NOMO-1 treated with DMSO at 0.1 percent for 48 hours (cell line): ENCODE measurements at regions not wholly inside any gene's neighbourhood (a gene's known extent, or its start where the extent isn't known, plus 50 kb on each side); places are given as distances from the start of the nearest gene placed in this dataset.
"Not testable (repeated sequence)": the region's sequence is repeated elsewhere in the genome, so short reads cannot be mapped to it uniquely, and the experiment has no call there.

Experiments
- DNase-seq: peaks from one replicate; lab custom pipeline; 2025; ENCODE audit not compliant: unreplicated experiment; lab: John Stamatoyannopoulos, UW

- DNase-seq, result no peak
These were observed 483.9 kb downstream of the AACS start for GRCh38 chr12:125549171-125549570.

- DNase-seq, result no peak
These were observed 484.6 kb downstream of the AACS start for GRCh38 chr12:125549836-125550235.

- no peak for DNase-seq
These were observed 487.1 kb downstream of the AACS start for GRCh38 chr12:125552295-125552694.

GRCh38 chr12:125561008-125561407 lies 495.8 kb downstream of the AACS start:
- DNase-seq, result not testable (repeated sequence)

DNA sequence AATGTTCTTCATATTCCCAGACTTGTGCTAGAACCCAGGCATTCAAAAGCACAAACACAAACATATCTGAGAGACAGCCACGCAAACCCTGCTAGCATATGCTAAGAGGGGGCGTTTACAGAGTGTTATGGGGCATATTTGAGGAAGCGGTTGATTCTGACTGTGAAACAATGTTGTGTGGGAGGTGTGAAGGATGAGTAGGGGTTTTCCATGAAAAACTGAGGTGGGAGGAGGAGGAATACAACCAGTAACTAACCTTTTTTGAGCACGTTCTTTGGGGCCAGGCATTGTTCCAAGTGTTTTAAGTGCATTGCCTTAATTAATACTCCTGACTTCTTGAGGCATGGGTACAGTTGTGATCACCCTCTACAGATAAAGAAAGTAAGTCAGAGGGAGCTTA lies 499.5 kb downstream of the AACS start:
- DNase-seq, result no peak

DNA sequence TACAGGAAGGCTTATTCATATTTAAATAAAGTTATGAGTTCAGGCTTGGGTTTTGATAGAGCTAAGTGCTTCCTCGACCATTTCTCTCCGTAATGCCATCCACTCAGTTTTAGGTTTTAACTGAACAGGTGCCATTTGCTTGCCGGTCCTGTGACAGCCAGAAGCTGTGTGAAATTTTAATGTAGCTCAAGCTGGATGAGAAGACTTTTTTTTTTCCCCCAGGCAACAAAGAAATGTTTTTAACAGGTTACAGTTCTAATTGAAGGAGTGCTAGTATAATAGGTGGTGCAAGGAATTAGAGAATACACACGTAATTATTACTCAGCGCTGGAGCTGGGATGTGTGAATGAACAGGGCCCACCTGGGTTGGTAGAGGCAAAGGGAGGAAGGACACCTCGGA lies 502.3 kb downstream of the AACS start:
- DNase-seq, result no peak

GRCh38 chr12:125568306-125568705 lies 503.1 kb downstream of the AACS start:
- DNase-seq, result no peak

- no peak for DNase-seq
These were observed 508.0 kb downstream of the AACS start for GRCh38 chr12:125573271-125573670.

GRCh38 chr12:125577334-125577733 lies 512.1 kb downstream of the AACS start:
- no peak for DNase-seq

DNA sequence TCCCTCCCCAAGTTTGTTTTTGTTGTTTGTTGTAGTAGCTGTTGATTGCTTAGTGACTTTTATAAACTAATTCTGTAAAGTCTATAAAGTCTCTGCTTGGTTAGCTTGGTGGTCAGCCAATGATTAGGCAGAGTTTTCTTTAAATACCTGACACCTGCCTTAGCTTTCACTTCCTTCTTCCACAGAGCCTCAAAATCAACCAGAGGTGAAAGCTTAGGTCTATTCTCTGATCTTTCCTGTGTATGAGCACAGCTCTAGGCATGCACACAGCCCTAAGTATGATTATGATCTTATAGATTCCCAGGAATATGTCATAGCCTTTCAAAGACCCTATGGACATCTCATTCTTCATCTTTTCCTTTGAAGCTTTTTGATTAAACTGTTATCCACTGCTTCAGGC lies 514.7 kb downstream of the AACS start:
- no peak for DNase-seq

DNA sequence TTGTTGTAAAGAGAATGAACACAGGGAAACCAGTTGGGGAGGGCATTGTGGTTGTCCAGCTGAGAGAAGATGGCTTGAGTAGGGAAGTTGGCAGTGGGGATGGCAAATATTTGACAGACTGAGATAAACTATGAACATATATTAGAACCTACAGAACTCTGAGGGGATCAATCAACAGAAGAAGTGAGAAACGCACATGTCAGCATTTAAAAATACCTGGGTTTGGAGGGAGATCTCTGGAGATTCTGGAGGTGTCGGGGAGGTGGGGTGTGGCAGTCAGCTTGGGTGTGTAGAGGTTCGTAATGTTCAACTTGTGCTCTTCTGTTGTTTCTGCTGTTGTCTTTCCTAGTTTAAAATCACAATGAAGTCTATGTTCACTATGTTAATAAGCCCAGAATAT lies 517.8 kb downstream of the AACS start:
- no peak for DNase-seq

DNA sequence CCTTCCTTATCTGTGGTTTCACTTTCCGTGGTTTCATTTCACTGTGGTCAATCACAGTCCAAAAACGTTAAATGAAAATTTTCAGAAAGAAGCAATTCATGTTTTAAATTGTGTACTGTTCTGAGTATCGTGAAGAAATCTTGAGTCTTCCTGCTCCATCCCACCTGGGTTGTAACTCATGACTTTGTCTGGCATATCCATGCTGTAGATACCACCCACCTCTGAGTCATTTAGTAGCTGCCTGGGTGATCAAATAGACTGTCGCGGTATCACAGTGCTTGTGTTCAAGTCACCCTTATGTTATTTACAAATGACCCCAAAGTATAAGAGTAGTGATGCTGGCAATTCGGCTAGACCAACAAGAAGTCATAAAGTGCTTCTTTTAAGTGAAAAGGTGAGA lies 521.2 kb downstream of the AACS start:
- DNase-seq, result no peak

- DNase-seq, result no peak
These were observed 528.0 kb downstream of the AACS start for GRCh38 chr12:125593269-125593668.

DNA sequence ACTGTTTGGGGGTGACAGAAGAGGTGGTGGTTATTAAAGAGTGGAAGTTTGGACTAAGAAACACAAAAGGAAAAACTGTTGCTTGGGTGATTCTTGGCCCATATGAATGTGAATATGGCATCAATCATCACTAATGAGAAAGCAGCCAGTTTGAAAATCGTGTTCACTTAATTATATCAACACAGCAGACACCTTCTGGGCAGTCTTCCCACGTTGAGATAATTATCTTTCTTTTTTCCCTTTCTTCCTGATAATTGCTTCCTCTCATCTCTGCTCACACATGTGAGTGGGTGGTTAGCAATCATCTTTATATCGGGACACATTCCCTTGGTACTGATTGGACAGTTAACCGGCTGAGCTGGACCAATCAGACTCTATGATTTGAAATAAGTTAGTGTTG lies 539.7 kb downstream of the AACS start:
- DNase-seq, result no peak

DNA sequence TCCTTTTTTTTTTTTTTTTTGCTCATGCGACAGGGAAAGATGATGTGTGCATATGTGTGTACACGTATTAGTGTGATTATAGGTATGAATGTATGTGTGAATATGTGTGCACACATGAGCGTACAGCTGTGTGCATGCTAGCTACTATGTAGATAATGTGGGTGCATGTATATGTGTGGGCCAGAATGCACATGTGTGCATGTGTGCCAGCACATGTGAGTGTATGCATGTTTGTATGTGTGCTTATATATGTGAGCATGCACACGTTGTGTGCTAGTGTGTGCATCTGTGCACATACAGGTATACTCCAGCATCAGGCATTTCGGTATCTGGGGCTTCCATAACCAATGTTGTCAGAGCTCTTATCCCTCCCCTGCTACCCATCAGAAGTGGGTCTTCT lies 541.1 kb downstream of the AACS start:
- DNase-seq, result no peak

- no peak for DNase-seq
These were observed 545.1 kb downstream of the AACS start for GRCh38 chr12:125610292-125610691.

DNA sequence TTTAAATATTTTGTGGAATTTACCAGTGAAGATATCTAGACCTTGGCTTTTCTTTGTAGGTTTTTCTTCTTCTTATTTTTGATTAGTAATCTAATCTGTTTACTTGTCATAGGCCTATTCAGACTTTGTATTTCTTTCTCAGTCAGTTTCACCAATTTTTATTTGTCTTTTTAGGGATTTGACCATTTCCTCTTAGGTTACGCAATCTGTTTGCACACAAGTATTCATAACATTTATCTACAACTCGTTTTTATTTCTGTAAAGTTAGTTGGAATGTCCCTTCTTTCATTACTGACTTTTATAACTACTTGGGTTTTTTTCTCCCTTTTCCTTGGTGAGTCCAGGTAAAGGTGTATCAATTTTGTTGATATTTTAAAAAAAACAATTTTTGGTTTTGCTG lies 545.7 kb downstream of the AACS start:
- DNase-seq, result no peak

GRCh38 chr12:125614058-125614457 lies 548.8 kb downstream of the AACS start:
- DNase-seq, result no peak

GRCh38 chr12:125619723-125620122 lies 554.5 kb downstream of the AACS start:
- no peak for DNase-seq

DNA sequence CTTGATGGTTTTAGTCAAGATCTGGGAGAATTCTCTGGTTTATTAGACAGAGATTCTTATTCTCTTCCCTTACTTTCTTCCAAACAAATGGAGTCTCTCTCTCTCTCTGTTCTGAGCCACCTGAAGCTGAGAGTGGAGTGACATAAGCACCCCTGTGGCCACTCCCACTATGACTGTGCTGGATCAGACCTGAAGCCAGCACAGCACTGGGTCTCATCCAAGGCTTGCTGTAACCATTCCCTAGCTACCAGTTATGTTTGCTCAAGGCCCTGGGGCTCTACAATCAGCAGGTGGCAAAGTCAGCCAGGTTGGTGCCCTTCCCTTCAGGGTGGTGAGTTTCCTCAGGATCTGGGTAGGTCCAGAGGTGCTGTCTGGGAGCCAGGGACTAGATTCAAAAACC lies 568.5 kb downstream of the AACS start:
- no peak for DNase-seq

GRCh38 chr12:125634813-125635212 lies 569.6 kb downstream of the AACS start:
- DNase-seq, result no peak

DNA sequence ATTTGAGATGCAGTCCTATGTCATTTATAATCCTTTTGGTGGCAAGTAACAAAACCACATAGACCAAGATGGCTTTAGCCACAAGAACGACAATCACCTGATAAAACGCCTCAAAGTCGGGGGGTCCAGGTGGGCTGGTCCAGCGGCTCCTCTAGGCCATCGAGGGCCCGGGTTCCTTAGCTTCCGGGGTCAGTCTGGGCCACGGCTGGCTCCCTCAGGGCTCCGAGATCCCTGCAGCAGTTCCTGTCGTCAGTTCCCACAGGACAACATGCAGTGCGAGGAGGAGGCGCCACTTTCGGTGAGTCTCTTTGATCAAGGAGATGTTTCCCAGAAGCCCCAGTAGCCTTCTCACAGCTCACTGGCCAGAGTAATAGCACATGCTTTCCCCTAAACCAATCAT lies 574.6 kb downstream of the AACS start:
- no peak for DNase-seq

GRCh38 chr12:125643055-125643454 lies 577.8 kb downstream of the AACS start:
- DNase-seq, result no peak

- no peak for DNase-seq
These were observed 580.5 kb downstream of the AACS start for GRCh38 chr12:125645724-125646123.
